Endothelial cell of umbilical vein (primary cell): ENCODE measurements at regions not wholly inside any gene's neighbourhood (a gene's known extent, or its start where the extent isn't known, plus 50 kb on each side); places are given as distances from the start of the nearest gene placed in this dataset.

ENCODE experiments used
- BruUV-seq: library from RNA; stranded (reverse); fragments of 400-500 nt; replicated peaks from 2 replicates; lab custom pipeline; 2021; lab: Mats Ljungman, UMichigan
- CTCF ChIA-PET: fragments of 300-600, 350-600 bp; sonication (Branson Sonifier 250); formaldehyde crosslinking; loops from one replicate; lab custom pipeline; 2021; ENCODE audit warnings: antibody characterized with exemption, inconsistent platforms; lab: Charles Lee
- POLR2A ChIA-PET: fragments of 300-600, 350-600 bp; sonication (Branson Sonifier 250); formaldehyde crosslinking; loops from one replicate; lab custom pipeline; 2021; ENCODE audit warnings: antibody characterized with exemption, inconsistent platforms; lab: Charles Lee
- DNase-seq: peaks from one replicate; pipeline ENCODE4 v3.0.0-alpha.2; 2011; ENCODE audit warnings: low read depth, low spot score
- FAIRE-seq: peaks from 2 replicates; lab custom pipeline; 2011; peaks lifted over from hg19 to GRCh38; lab: Jason Lieb, UNC
- H2AFZ ChIP-seq: 2 replicates; pipeline ENCODE4 v1.6.0; 2012; ENCODE audit warnings: low read depth, low read length, control low read depth, inconsistent platforms
- H3K27ac ChIP-seq: 2 replicates; pipeline ENCODE4 v1.5.1; 2011; ENCODE audit warnings: low read depth, mild to moderate bottlenecking, control low read depth, low read length, moderate library complexity; ENCODE audit not compliant: insufficient read depth
- H3K27me3 ChIP-seq, 2 experiments: 2 replicates each; pipeline versions ENCODE4 v1.6.0 to v1.6.1; 2011; ENCODE audit warnings: low read length in 2 of 2, mixed read lengths in 1 of 2; ENCODE audit not compliant: control insufficient read depth in 2 of 2, insufficient read depth in 2 of 2
- H3K36me3 ChIP-seq, 2 experiments: 2 replicates in 1 of 2; 3 replicates in 1 of 2; pipeline ENCODE4 v1.5.1; 2011; ENCODE audit warnings: low read length in 2 of 2, mild to moderate bottlenecking in 1 of 2, moderate library complexity in 1 of 2; ENCODE audit not compliant: control insufficient read depth in 2 of 2, insufficient read depth in 2 of 2; ENCODE audit errors: extremely low read depth in 1 of 2
- H3K4me1 ChIP-seq: 3 replicates; pipeline ENCODE4 v1.5.1; 2011; ENCODE audit warnings: mild to moderate bottlenecking, low read length; ENCODE audit not compliant: control insufficient read depth, insufficient read depth; ENCODE audit errors: extremely low read depth
- H3K4me2 ChIP-seq: 2 replicates; pipeline ENCODE4 v1.6.1; 2011; ENCODE audit warnings: low read length, control low read depth, mixed read lengths; ENCODE audit not compliant: insufficient read depth
- H3K4me3 ChIP-seq, 3 experiments: fragments of 200-600 bp in 1 of 3; sonication (generic), shearing (Covaris generic) in 1 of 3; replicated peaks in 1 of 3; 2 replicates each; pipeline ENCODE4 v1.5.1; 2011 to 2016; ENCODE audit warnings: control low read depth in 3 of 3, low read length in 3 of 3, mild to moderate bottlenecking in 2 of 3, inconsistent platforms in 1 of 3, low read depth in 1 of 3, moderate library complexity in 1 of 3; ENCODE audit not compliant: insufficient read depth in 1 of 3
- H3K79me2 ChIP-seq: 2 replicates; pipeline ENCODE4 v1.6.0; 2012; ENCODE audit warnings: low read length, inconsistent platforms; ENCODE audit not compliant: control insufficient read depth, insufficient read depth
- H3K9ac ChIP-seq: replicated peaks from 2 replicates; pipeline ENCODE3; 2011; ENCODE audit warnings: low read length, control low read depth; ENCODE audit not compliant: insufficient read depth; ENCODE audit errors: extremely low read depth
- H3K9me1 ChIP-seq: replicated peaks from 3 replicates; pipeline ENCODE4 v1.6.0; 2011; ENCODE audit warnings: mild to moderate bottlenecking, low read length; ENCODE audit not compliant: control insufficient read depth, insufficient read depth; ENCODE audit errors: extremely low read depth
- H3K9me3 ChIP-seq: replicated peaks from 2 replicates; pipeline ENCODE4 v1.5.1; 2012; ENCODE audit warnings: low read length, inconsistent platforms; ENCODE audit not compliant: control insufficient read depth, insufficient read depth
- H4K20me1 ChIP-seq: replicated peaks from 2 replicates; pipeline ENCODE3; 2011; ENCODE audit warnings: mild to moderate bottlenecking, low read length; ENCODE audit not compliant: control insufficient read depth, insufficient read depth; ENCODE audit errors: extremely low read depth
- EZH2 ChIP-seq: IDR thresholded peaks from 2 replicates; pipeline ENCODE4 v1.6.1; 2012; ENCODE audit warnings: borderline replicate concordance, low read depth, mild to moderate bottlenecking, moderate library complexity, low read length, inconsistent platforms; ENCODE audit not compliant: severe bottlenecking
- FOS ChIP-seq: IDR thresholded peaks from 2 replicates; pipeline ENCODE4 v1.6.1; 2011; ENCODE audit warnings: mild to moderate bottlenecking, low read length, moderate library complexity, borderline replicate concordance; ENCODE audit not compliant: insufficient read depth
- GATA2 ChIP-seq: IDR thresholded peaks from 2 replicates; pipeline ENCODE4 v1.7.0; 2011; ENCODE audit warnings: low read depth, mild to moderate bottlenecking, moderate library complexity, mixed read lengths, low read length; ENCODE audit not compliant: insufficient read length, insufficient read depth
- JUN ChIP-seq: IDR thresholded peaks from 2 replicates; pipeline ENCODE4 v1.6.1; 2011; ENCODE audit warnings: borderline replicate concordance, low read depth; ENCODE audit not compliant: insufficient read length, insufficient read depth
- MAX ChIP-seq: IDR thresholded peaks from 2 replicates; pipeline ENCODE4 v1.6.1; 2011; ENCODE audit not compliant: insufficient read depth, insufficient read length
- MYC ChIP-seq: IDR thresholded peaks from one replicate; pipeline ENCODE4 v1.6.1; 2011; ENCODE audit warnings: mild to moderate bottlenecking, low read depth, low read length
- POLR2A ChIP-seq: IDR thresholded peaks from 2 replicates; pipeline ENCODE4 v1.6.1; 2012; ENCODE audit warnings: low read depth, mild to moderate bottlenecking, control low read depth, low read length
- POLR2AphosphoS5 ChIP-seq: IDR thresholded peaks from 2 replicates; pipeline ENCODE4 v1.6.1; 2012; ENCODE audit warnings: low read depth, mild to moderate bottlenecking, control low read depth, low read length, moderate library complexity; ENCODE audit not compliant: insufficient read depth
- dilution Hi-C: fragments of 300-500 bp; cut with MboI; formaldehyde crosslinking; loops from one replicate; pipeline ENCODE4 v1.15.0; 2019; ENCODE audit warnings: low sequenced_read_pairs; ENCODE audit not compliant: extremely low pct_ligation_motif_present
- intact Hi-C: fragments of 100-400 bp; cut with micrococcal nuclease; formaldehyde crosslinking; loops from one replicate; pipeline ENCODE4 v1.10.0; 2022
- TF ChIP-seq, protein P1 (sequence below), 2 donors: IDR thresholded peaks; 1 replicate in 1 of 2; 2 replicates in 1 of 2; pipeline ENCODE4 v1.5.1; 2011; ENCODE audit warnings: low read length in 2 of 2, mild to moderate bottlenecking in 2 of 2, moderate library complexity in 2 of 2, control low read depth in 1 of 2, inconsistent platforms in 1 of 2, low read depth in 1 of 2; ENCODE audit not compliant: insufficient read depth in 1 of 2; ENCODE audit errors: extremely low read depth in 1 of 2

GRCh38 chr5:58156361-58156760 lies 303.5 kb downstream of the PLK2 start:
- CTCF ChIA-PET, result interaction anchor here (1.0 to 1.8 kb wide), 2 partner anchors 13 to 27 kb away, joined by 3 to 5 read pairs; no protein-coding TSS in a partner anchor
- H3K36me3 ChIP-seq, result no peaks in the 10 kb centered on the region
- no peak for FAIRE-seq
- DNase-seq, result no peak
- no peaks in the 10 kb centered on the region for H3K9me3 ChIP-seq
- no peak overlapping the region for H3K4me2 ChIP-seq
- TF ChIP-seq MAX, result no peak
- TF ChIP-seq, protein P1, sequence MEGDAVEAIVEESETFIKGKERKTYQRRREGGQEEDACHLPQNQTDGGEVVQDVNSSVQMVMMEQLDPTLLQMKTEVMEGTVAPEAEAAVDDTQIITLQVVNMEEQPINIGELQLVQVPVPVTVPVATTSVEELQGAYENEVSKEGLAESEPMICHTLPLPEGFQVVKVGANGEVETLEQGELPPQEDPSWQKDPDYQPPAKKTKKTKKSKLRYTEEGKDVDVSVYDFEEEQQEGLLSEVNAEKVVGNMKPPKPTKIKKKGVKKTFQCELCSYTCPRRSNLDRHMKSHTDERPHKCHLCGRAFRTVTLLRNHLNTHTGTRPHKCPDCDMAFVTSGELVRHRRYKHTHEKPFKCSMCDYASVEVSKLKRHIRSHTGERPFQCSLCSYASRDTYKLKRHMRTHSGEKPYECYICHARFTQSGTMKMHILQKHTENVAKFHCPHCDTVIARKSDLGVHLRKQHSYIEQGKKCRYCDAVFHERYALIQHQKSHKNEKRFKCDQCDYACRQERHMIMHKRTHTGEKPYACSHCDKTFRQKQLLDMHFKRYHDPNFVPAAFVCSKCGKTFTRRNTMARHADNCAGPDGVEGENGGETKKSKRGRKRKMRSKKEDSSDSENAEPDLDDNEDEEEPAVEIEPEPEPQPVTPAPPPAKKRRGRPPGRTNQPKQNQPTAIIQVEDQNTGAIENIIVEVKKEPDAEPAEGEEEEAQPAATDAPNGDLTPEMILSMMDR (IDR thresholded peaks at IDR 0.05; ENCODE audit: extremely low read depth in 1 of 2, insufficient read depth in 1 of 2, low read depth in 1 of 2, low read length in 2 of 2), result no peak
- TF ChIP-seq GATA2, result no peak
- TF ChIP-seq MYC, result no peak
- no peak for TF ChIP-seq POLR2AphosphoS5
- no peak for TF ChIP-seq EZH2
- no peak for TF ChIP-seq POLR2A
- TF ChIP-seq FOS, result no peak
- TF ChIP-seq JUN, result no peak
- no peaks in the 10 kb centered on the region for H3K79me2 ChIP-seq
- H3K4me1 ChIP-seq, result no peaks in the 10 kb centered on the region
- POLR2A ChIA-PET, result interaction anchor here (1.1 kb wide), 1 partner anchor 304 kb away, joined by 4 read pairs; the partner anchor contains the start of gene PLK2
- no peak overlapping the region for H3K4me3 ChIP-seq
- intact Hi-C loops (no loop called here), dilution Hi-C loops (no loop called here)
- no TSS peak for BruUV-seq
- peaks cover 0 to 3% of the 10 kb centered on the region in 2 experiments for H3K27me3 ChIP-seq
- H3K9me1 ChIP-seq, result no peaks in the 10 kb centered on the region
- no peaks in the 10 kb centered on the region for H4K20me1 ChIP-seq
- no peak overlapping the region for H3K27ac ChIP-seq
- H3K9ac ChIP-seq, result no peak overlapping the region
- no peak overlapping the region for H2AFZ ChIP-seq
